NT2/D1 (cell line): ENCODE measurements at regions not wholly inside any gene's neighbourhood (a gene's known extent, or its start where the extent isn't known, plus 50 kb on each side); places are given as distances from the start of the nearest gene placed in this dataset.

Source experiments
- DNase-seq: peaks from one replicate; pipeline ENCODE4 v3.0.0-alpha.2; 2011; ENCODE audit warnings: low read depth, low spot score
- H3K27me3 ChIP-seq: 2 replicates; pipeline ENCODE4 v1.6.0; 2011; ENCODE audit warnings: mild to moderate bottlenecking; ENCODE audit not compliant: insufficient read length, insufficient read depth
- H3K36me3 ChIP-seq: 2 replicates; pipeline ENCODE4 v1.6.1; 2011; ENCODE audit warnings: mild to moderate bottlenecking, low read length, mixed read lengths; ENCODE audit not compliant: insufficient read depth, insufficient read length
- H3K4me1 ChIP-seq: 2 replicates; pipeline ENCODE4 v1.5.1; 2011; ENCODE audit not compliant: insufficient read depth, insufficient read length
- H3K4me3 ChIP-seq: 2 replicates; pipeline ENCODE4 v1.5.1; 2011; ENCODE audit warnings: low read depth; ENCODE audit not compliant: insufficient read length
- H3K9ac ChIP-seq: 2 replicates; pipeline ENCODE4 v1.6.0; 2011; ENCODE audit warnings: low read depth; ENCODE audit not compliant: insufficient read length
- H3K9me3 ChIP-seq: 2 replicates; pipeline ENCODE4 v1.5.1; 2011; ENCODE audit warnings: mild to moderate bottlenecking, low read length; ENCODE audit not compliant: insufficient read depth
- SUZ12 ChIP-seq: IDR thresholded peaks from 2 replicates; pipeline ENCODE4 v1.6.1; 2011; ENCODE audit not compliant: insufficient read length, insufficient read depth; ENCODE audit errors: extremely low read depth
- YY1 ChIP-seq: IDR thresholded peaks from 2 replicates; pipeline ENCODE4 v1.6.1; 2011; ENCODE audit not compliant: insufficient read length, insufficient read depth
- ZNF274 ChIP-seq: IDR thresholded peaks from 2 replicates; pipeline ENCODE4 v1.6.1; 2011; ENCODE audit warnings: mild to moderate bottlenecking, low read depth, low read length

GRCh38 chr2:157685572-157685971 is 56.9 kb upstream of the ACVR1C start:
- H3K9me3 ChIP-seq, result no peaks in the 10 kb centered on the region
- no peak for TF ChIP-seq SUZ12
- no peak for TF ChIP-seq ZNF274
- TF ChIP-seq YY1, result no peak
- no peaks in the 10 kb centered on the region for H3K36me3 ChIP-seq
- H3K9ac ChIP-seq, result no peak overlapping the region
- H3K27me3 ChIP-seq, result peaks cover 29% of the 10 kb centered on the region
- H3K4me1 ChIP-seq, result no peaks in the 10 kb centered on the region
- no peak overlapping the region for H3K4me3 ChIP-seq
- DNase-seq, result no peak

- no peaks in the 10 kb centered on the region for H3K36me3 ChIP-seq
- no peak overlapping the region for H3K9ac ChIP-seq
- H3K4me1 ChIP-seq, result no peaks in the 10 kb centered on the region
- TF ChIP-seq SUZ12, result no peak
- no peak for TF ChIP-seq ZNF274
- TF ChIP-seq YY1, result no peak
- no peaks in the 10 kb centered on the region for H3K9me3 ChIP-seq
- H3K27me3 ChIP-seq, result peaks cover 26% of the 10 kb centered on the region
- DNase-seq, result peak; percentile 35
- H3K4me3 ChIP-seq, result no peak overlapping the region
Observed at GRCh38 chr2:157684940-157685466, 56.3 kb upstream of the ACVR1C start.
